GM21576 (cell line): ENCODE measurements at regions not wholly inside any gene's neighbourhood (a gene's known extent, or its start where the extent isn't known, plus 50 kb on each side); places are given as distances from the start of the nearest gene placed in this dataset.
"Not testable (repeated sequence)": the region's sequence is repeated elsewhere in the genome, so short reads cannot be mapped to it uniquely, and the experiment has no call there.

Experiments
- ATAC-seq: cut with Tn5 transposase; IDR thresholded peaks from one replicate; pipeline ENCODE4 v1.9.1; 2021; ENCODE audit warnings: mild to moderate bottlenecking, moderate library complexity; ENCODE audit not compliant: unreplicated experiment

GRCh38 chr10:81386817-81387216, 488.2 kb upstream of the NRG3 start:
- no peak for ATAC-seq

- no peak for ATAC-seq
These were observed 471.5 kb upstream of the NRG3 start for GRCh38 chr10:81403451-81403850.

GRCh38 chr10:81405399-81405798, 469.6 kb upstream of the NRG3 start:
- no peak for ATAC-seq

GRCh38 chr10:81414038-81414437, 461.0 kb upstream of the NRG3 start:
- ATAC-seq, result no peak

GRCh38 chr10:81426722-81427121, 448.3 kb upstream of the NRG3 start:
- ATAC-seq, result no peak

DNA sequence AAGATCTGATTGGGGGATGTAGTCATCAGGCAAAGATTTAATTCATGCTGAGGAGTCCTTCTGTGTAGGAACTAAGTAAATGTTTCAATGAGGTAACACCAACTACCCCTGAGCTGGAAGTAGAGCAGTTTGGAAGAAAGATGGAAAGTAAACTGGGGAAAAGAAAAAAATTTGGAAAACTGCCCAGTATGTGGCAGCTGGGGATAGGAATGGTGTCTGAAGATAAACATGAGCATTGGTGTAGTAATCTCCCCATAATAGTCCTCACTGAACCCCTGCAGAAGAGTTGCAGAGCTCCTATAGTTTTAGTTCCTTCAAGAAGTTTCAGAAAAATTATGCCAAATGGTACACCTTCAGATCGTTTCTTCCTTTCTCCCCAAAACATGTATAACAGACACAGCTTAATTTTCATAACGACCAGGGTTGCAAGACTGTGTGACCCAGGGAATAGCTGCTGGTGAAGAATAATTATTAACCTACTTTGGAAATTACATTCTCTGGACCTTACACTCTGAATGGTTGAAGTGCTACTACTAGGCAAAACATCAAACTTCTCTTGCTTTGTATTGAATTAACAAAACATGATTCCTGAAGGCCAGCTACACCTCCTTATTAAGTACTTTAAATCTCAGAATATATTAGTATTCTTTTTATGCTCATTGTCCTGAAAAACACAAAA, 446.4 kb upstream of the NRG3 start:
- no peak for ATAC-seq

DNA sequence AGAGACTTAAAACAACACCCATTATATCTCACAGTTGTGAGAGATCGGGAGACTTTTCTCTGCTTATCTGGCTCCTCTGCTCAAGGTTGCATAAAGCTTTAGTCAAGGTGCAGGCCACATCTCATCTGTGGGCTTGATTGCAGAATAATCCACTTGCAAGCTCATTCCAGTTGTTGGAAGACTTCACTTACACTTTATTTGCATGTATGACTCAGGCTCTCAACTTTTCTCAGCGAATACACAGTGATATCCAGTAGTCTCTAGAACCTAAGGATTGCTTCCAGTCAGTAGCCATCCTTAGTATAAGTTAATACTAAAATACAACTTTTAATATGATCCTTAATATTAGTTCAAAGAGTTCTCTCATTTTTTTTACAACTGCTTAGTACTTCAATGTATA, 435.5 kb upstream of the NRG3 start:
- no peak for ATAC-seq

GRCh38 chr10:81441624-81442023, 433.4 kb upstream of the NRG3 start:
- not testable (repeated sequence) for ATAC-seq

- ATAC-seq, result no peak
These were observed 430.6 kb upstream of the NRG3 start for GRCh38 chr10:81444242-81444929.

- ATAC-seq, result no peak
These were observed 424.3 kb upstream of the NRG3 start for GRCh38 chr10:81450651-81451050.

- ATAC-seq, result no peak
These were observed 402.0 kb upstream of the NRG3 start for GRCh38 chr10:81472927-81473470.

GRCh38 chr10:81473755-81474154, 401.2 kb upstream of the NRG3 start:
- no peak for ATAC-seq

DNA sequence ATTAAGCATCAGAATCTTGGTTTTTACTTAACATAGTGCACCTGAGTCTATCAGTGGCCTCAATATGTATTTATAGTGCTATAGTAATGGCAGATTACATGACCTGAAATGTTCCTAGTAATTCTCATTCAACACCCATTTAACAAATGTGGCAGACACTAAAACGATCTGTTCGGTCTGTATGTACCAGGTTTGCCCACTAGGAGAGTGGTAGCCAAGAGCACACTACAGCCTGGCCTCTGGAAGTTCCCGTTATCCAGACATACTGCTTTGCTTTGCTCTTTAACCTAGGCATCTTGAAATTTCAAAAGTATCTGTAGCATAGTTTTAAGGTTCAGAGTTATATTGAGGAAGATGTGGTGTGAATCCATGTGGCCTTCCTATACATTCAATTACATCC, 395.7 kb upstream of the NRG3 start:
- ATAC-seq, result no peak

GRCh38 chr10:81496626-81497025, 378.4 kb upstream of the NRG3 start:
- no peak for ATAC-seq

GRCh38 chr10:81498011-81498551, 376.9 kb upstream of the NRG3 start:
- no peak for ATAC-seq

DNA sequence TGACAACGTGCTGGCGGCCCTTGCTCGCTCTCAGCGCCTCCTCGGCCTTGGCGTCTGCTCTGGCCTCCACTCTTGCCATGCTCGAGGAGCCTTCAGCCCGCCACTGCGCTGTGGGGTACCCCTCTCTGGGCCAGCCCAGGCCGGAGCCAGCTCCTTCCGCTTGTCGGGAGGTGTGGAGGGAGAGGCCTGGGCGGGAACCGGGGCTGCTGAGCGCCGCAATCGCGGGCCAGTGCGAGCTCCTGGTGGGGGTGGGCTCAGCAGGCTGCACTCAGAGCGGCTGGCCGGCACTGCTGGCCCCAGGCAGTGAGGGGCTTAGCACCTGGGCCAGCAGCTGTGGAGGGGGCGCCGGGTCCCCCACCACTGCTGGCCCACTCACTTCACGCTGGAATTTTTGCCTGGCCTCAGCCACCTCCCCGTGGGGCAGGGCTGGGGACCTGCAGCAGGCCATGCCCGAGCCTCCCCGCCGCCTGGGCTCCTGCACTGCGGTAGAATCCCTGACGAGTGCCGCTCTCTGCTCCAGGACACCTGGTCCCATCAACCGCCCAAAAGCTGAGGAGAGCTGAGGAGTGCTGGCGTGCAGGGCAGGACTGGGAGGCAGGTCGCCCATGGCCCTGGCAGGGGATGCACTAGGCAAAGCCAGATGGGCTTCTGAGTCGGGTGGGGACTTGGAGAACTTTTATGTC, 372.2 kb upstream of the NRG3 start:
- no peak for ATAC-seq

DNA sequence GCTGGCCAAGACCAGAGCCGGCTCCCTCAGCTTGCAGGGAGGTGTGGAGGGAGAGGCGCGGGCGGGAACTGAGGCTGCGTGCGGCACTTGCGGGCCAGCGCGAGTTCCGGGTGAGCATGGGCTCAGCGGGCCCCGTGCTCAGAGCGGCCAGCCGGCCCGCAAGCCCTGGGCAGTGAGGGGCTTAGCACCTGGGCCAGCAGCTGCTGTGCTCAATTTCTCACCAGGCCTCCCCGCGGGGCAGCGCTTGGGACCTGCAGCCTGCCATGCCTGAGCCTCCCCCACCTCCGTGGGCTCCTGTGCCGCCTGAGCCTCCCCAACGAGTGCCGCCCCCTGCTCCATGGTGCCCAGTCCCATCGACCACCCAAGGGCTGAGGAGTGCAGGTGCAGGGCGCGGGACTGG, 369.2 kb upstream of the NRG3 start:
- not testable (repeated sequence) for ATAC-seq

DNA sequence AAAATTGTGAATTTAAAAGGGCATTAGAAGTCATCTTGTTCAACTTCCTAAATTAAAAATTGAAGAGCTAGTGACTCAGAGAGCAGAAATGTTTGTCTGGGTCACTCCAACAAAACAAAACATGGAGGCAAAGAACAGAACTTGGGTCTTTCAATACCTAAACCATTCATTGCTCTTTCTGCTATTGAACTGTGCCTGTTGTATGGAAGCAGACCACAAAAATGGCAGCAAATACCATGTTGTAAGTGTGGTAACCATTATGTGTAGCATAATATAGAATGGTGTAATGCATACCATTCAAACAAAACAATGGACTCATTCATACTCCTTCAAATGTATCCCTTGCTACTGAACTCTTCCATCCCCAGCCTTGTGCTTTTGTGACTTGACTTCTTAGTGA, 360.2 kb upstream of the NRG3 start:
- ATAC-seq, result no peak

DNA sequence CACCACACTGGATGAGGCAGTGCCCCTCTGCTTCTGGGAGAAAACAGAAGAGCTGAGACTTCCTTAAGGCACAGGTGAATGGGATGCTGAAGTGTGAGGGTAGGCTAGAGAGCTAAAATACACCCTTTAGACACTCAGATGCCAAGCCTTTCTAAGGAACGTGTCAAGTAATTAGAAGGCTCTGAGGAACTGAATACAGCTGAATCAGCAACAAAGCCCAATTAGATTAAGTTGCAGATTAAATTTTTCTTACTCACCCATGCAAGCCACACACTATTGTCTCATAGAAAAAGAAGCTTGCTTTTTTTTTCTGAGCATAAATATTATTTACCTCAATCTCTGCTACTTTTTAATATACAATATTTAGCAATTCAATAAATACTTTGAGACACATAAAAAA, 354.3 kb upstream of the NRG3 start:
- no peak for ATAC-seq

GRCh38 chr10:81524467-81524866, 350.5 kb upstream of the NRG3 start:
- ATAC-seq, result no peak

GRCh38 chr10:81532403-81532802, 342.6 kb upstream of the NRG3 start:
- no peak for ATAC-seq

GRCh38 chr10:81534991-81535390, 340.0 kb upstream of the NRG3 start:
- ATAC-seq, result no peak
